Neutrophil (primary cell): ENCODE measurements at regions not wholly inside any gene's neighbourhood (a gene's known extent, or its start where the extent isn't known, plus 50 kb on each side); places are given as distances from the start of the nearest gene placed in this dataset.

Source experiments
- H3K27ac ChIP-seq: fragments of 200-600 bp; sonication (generic); 2 replicates; pipeline ENCODE4 v1.5.1; 2016; ENCODE audit warnings: mild to moderate bottlenecking, moderate library complexity
- H3K27me3 ChIP-seq: fragments of 200-600 bp; sonication (generic); 2 replicates; pipeline ENCODE4 v1.6.0; 2016; ENCODE audit warnings: mild to moderate bottlenecking
- H3K36me3 ChIP-seq: fragments of 200-600 bp; sonication (generic); 2 replicates; pipeline ENCODE4 v1.5.1; 2017
- H3K4me1 ChIP-seq, 2 experiments: fragments of 200-600 bp in 1 of 2; sonication (generic) in 1 of 2; 1 replicate in 1 of 2; 2 replicates in 1 of 2; pipeline versions ENCODE4 v1.5.1 to v1.6.1; 2013 to 2016; ENCODE audit warnings: low read depth in 1 of 2, low read length in 1 of 2, mild to moderate bottlenecking in 1 of 2, moderate library complexity in 1 of 2; ENCODE audit not compliant: control insufficient read depth in 1 of 2, insufficient read depth in 1 of 2
- H3K4me3 ChIP-seq, 2 experiments: fragments of 200-600 bp in 1 of 2; sonication (generic) in 1 of 2; 1 replicate in 1 of 2; 2 replicates in 1 of 2; pipeline ENCODE4 v1.5.1; 2013 to 2016; ENCODE audit warnings: low read depth in 1 of 2, low read length in 1 of 2, mild to moderate bottlenecking in 1 of 2, moderate library complexity in 1 of 2
- H3K9me3 ChIP-seq: fragments of 200-600 bp; sonication (generic); 2 replicates; pipeline ENCODE4 v1.5.1; 2016
- TF ChIP-seq, protein P1 (sequence below): fragments of 200-600 bp; sonication (generic); IDR thresholded peaks from 2 replicates; pipeline ENCODE4 v1.5.1; 2016; ENCODE audit warnings: antibody characterized with exemption

- Histone ChIP-seq H3K27ac (no peak overlapping the region), H3K36me3 (no peaks in the 10 kb centered on the region), H3K9me3 (no peaks in the 10 kb centered on the region), H3K4me1 (no peaks in the 10 kb centered on the region), H3K4me3 (no peak overlapping the region), H3K27me3 (no peaks in the 10 kb centered on the region)
- TF ChIP-seq, protein P1, sequence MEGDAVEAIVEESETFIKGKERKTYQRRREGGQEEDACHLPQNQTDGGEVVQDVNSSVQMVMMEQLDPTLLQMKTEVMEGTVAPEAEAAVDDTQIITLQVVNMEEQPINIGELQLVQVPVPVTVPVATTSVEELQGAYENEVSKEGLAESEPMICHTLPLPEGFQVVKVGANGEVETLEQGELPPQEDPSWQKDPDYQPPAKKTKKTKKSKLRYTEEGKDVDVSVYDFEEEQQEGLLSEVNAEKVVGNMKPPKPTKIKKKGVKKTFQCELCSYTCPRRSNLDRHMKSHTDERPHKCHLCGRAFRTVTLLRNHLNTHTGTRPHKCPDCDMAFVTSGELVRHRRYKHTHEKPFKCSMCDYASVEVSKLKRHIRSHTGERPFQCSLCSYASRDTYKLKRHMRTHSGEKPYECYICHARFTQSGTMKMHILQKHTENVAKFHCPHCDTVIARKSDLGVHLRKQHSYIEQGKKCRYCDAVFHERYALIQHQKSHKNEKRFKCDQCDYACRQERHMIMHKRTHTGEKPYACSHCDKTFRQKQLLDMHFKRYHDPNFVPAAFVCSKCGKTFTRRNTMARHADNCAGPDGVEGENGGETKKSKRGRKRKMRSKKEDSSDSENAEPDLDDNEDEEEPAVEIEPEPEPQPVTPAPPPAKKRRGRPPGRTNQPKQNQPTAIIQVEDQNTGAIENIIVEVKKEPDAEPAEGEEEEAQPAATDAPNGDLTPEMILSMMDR = no peak
Measured at GRCh38 chr18:37769826-37770225, 204.2 kb upstream of the CELF4 start.

- Histone ChIP-seq H3K4me3 (no peak overlapping the region), H3K27me3 (no peaks in the 10 kb centered on the region), H3K27ac (no peak overlapping the region), H3K9me3 (no peaks in the 10 kb centered on the region), H3K4me1 (no peaks in the 10 kb centered on the region), H3K36me3 (no peaks in the 10 kb centered on the region)
- TF ChIP-seq, protein P1 = no peak
Measured at GRCh38 chr18:37764541-37765288, 199.1 kb upstream of the CELF4 start.

GRCh38 chr18:37762076-37762621 is 196.6 kb upstream of the CELF4 start:
- TF ChIP-seq, protein P1 = no peak
- Histone ChIP-seq H3K4me3 (no peak overlapping the region), H3K27me3 (no peaks in the 10 kb centered on the region), H3K27ac (no peak overlapping the region), H3K36me3 (no peaks in the 10 kb centered on the region), H3K9me3 (no peaks in the 10 kb centered on the region), H3K4me1 (no peaks in the 10 kb centered on the region)

GRCh38 chr18:37754141-37754540 is 188.5 kb upstream of the CELF4 start:
- no peaks in the 10 kb centered on the region for H3K9me3 ChIP-seq
- no peaks in the 10 kb centered on the region for H3K27me3 ChIP-seq
- no peaks in the 10 kb centered on the region for H3K4me1 ChIP-seq
- no peaks in the 10 kb centered on the region for H3K36me3 ChIP-seq
- no peak overlapping the region for H3K4me3 ChIP-seq
- no peak overlapping the region for H3K27ac ChIP-seq
- TF ChIP-seq, protein P1 = no peak

DNA sequence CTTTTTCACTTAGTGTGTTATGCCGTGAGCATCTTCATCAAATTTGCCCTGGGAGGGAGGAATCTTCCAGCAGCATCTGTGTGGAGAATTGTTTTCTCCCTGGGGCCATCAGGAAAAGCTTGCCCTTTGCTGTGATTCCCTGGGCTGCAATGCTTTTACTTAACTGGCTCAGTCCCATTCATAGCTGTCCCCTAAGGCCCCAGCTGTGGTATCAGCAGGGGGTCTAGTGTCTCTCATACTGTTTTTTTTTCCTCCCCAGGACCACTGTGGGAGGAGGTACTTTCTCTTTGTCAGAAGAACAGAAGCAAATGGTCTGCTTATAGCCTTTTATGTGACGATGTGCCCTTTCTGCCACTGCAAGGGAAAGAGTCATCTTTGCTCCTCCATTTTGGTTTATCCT is 176.8 kb upstream of the CELF4 start:
- Histone ChIP-seq H3K36me3 (no peaks in the 10 kb centered on the region), H3K4me1 (no peaks in the 10 kb centered on the region), H3K9me3 (no peaks in the 10 kb centered on the region), H3K4me3 (no peak overlapping the region), H3K27me3 (no peaks in the 10 kb centered on the region), H3K27ac (no peak overlapping the region)
- TF ChIP-seq, protein P1 = no peak
